Endothelial cell of umbilical vein (primary cell): ENCODE measurements at regions not wholly inside any gene's neighbourhood (a gene's known extent, or its start where the extent isn't known, plus 50 kb on each side); places are given as distances from the start of the nearest gene placed in this dataset.

Experiments
- EZH2 ChIP-seq: IDR thresholded peaks from 2 replicates; pipeline ENCODE4 v1.6.1; 2012; ENCODE audit warnings: borderline replicate concordance, low read depth, mild to moderate bottlenecking, moderate library complexity, low read length, inconsistent platforms; ENCODE audit not compliant: severe bottlenecking
- GATA2 ChIP-seq: IDR thresholded peaks from 2 replicates; pipeline ENCODE4 v1.7.0; 2011; ENCODE audit warnings: low read depth, mild to moderate bottlenecking, moderate library complexity, mixed read lengths, low read length; ENCODE audit not compliant: insufficient read length, insufficient read depth
- MYC ChIP-seq: IDR thresholded peaks from one replicate; pipeline ENCODE4 v1.6.1; 2011; ENCODE audit warnings: mild to moderate bottlenecking, low read depth, low read length
- POLR2A ChIP-seq: IDR thresholded peaks from 2 replicates; pipeline ENCODE4 v1.6.1; 2012; ENCODE audit warnings: low read depth, mild to moderate bottlenecking, control low read depth, low read length
- POLR2AphosphoS5 ChIP-seq: IDR thresholded peaks from 2 replicates; pipeline ENCODE4 v1.6.1; 2012; ENCODE audit warnings: low read depth, mild to moderate bottlenecking, control low read depth, low read length, moderate library complexity; ENCODE audit not compliant: insufficient read depth
- TF ChIP-seq, protein P1 (sequence below), 2 donors: IDR thresholded peaks; 1 replicate in 1 of 2; 2 replicates in 1 of 2; pipeline ENCODE4 v1.5.1; 2011; ENCODE audit warnings: low read length in 2 of 2, mild to moderate bottlenecking in 2 of 2, moderate library complexity in 2 of 2, control low read depth in 1 of 2, inconsistent platforms in 1 of 2, low read depth in 1 of 2; ENCODE audit not compliant: insufficient read depth in 1 of 2; ENCODE audit errors: extremely low read depth in 1 of 2

DNA sequence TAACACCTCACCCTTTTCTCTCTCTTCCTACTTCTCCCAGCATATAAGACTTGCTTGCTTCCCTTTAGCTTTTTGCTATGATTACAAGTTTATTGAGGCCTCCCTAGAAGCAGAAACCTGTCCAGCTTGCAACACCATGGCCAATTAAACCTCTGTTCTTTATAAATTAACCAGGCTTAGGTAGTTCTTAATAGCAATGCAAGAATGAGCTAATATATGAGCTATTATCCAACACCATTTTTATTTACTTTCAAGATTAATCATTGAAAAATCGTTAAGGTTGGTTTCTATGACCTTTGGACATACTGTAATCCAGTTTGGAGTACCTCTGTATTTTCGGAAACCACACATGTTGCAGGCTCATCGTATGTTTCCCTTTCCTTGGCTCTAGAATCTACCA, 643.1 kb downstream of the ZPLD1 start:
- TF ChIP-seq, protein P1, sequence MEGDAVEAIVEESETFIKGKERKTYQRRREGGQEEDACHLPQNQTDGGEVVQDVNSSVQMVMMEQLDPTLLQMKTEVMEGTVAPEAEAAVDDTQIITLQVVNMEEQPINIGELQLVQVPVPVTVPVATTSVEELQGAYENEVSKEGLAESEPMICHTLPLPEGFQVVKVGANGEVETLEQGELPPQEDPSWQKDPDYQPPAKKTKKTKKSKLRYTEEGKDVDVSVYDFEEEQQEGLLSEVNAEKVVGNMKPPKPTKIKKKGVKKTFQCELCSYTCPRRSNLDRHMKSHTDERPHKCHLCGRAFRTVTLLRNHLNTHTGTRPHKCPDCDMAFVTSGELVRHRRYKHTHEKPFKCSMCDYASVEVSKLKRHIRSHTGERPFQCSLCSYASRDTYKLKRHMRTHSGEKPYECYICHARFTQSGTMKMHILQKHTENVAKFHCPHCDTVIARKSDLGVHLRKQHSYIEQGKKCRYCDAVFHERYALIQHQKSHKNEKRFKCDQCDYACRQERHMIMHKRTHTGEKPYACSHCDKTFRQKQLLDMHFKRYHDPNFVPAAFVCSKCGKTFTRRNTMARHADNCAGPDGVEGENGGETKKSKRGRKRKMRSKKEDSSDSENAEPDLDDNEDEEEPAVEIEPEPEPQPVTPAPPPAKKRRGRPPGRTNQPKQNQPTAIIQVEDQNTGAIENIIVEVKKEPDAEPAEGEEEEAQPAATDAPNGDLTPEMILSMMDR (IDR thresholded peaks at IDR 0.05; ENCODE audit: extremely low read depth in 1 of 2, insufficient read depth in 1 of 2, low read depth in 1 of 2, low read length in 2 of 2) = no peak
- no peak for TF ChIP-seq POLR2A
- TF ChIP-seq POLR2AphosphoS5 = no peak
- no peak for TF ChIP-seq GATA2
- TF ChIP-seq MYC = no peak
- no peak for TF ChIP-seq EZH2
